GM20000 (cell line): ENCODE measurements at regions not wholly inside any gene's neighbourhood (a gene's known extent, or its start where the extent isn't known, plus 50 kb on each side); places are given as distances from the start of the nearest gene placed in this dataset.

ENCODE experiments used
- DNase-seq: peaks from one replicate; pipeline ENCODE4 v3.0.0; 2012; ENCODE audit warnings: low spot score
- CTCF ChIP-seq: IDR thresholded peaks from 2 replicates; pipeline ENCODE4 v1.5.1; 2012; ENCODE audit warnings: mild to moderate bottlenecking, control low read depth; ENCODE audit errors: extremely low read depth, missing control alignments

DNA sequence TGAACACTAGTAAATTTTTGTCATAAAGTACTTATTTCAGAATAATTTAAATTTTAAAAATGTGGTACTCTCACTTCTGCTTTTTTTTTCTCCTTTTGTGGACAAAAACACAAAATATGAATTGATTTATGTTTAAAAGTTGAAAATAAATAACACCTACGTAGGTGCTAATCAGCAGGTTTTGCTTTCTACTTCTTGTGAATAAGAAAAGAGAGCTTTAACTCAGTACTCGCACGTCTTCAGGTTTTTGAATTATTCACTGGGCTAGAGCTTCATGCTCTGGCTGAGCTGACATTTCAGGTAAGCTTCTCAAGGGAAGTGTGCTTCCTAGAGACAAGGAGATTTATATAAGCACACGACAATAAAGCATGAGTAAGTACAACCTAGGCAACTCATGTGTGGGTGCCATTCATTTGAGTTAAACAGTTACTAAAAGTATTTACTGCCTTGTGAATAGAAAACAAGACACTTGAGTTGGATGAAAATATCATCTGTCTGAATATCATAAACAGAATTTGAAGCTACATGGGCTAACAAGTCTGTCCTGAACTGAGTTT, 190.0 kb upstream of the POT1 start:
- DNase-seq: no peak
- no peak for TF ChIP-seq CTCF

- no peak for DNase-seq
- TF ChIP-seq CTCF: no peak
These were observed 188.8 kb upstream of the POT1 start for GRCh38 chr7:125118444-125118843.

GRCh38 chr7:125112850-125113249, 183.2 kb upstream of the POT1 start:
- DNase-seq: no peak
- no peak for TF ChIP-seq CTCF

- no peak for TF ChIP-seq CTCF
- no peak for DNase-seq
These were observed 169.9 kb upstream of the POT1 start for GRCh38 chr7:125099519-125099918.

DNA sequence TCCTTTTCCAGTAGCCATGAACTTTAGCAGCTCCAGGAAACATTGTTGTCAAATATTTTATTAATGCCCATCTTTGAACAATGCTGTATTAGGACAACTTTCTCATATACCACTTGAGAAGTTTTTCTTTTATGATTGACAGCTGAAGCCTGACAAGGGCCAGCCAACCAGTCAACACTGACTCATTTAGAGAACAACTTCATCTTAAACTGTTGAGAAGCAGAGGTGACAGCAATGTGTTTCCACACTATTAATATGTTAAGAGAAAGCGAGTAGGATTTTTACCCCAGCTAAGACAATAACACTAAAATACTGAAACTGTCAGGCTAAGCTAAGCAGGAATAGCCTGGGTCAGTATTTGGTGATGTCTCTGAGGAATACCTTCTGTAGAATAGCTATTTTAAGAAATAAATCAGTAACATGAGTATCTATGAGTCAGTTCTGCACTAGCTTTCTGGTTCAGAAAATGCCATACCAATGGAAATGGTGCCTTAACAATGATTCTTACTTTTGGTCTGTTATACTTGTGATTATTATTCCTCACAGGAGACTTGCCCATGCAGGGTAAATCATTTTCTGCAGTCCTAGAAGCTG, 168.8 kb upstream of the POT1 start:
- no peak for TF ChIP-seq CTCF

DNA sequence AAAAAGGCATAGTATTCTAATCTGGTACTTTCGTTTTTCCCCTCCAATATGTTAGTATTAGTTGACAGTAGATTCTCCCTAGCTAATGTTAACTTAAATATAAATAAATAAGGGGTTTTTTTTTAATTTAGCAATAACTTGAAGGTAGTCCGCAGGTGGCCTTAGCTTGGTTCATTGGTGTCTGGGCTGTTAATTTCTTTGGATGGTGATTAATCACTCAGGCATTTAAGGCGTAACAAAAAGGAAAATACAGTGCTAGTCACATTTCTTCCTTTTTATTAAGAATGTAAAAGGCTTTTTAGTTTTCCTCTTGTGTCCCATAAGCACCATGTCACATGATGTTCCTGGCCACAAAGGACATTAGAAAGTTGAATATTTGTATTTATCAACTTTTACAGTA, 161.0 kb upstream of the POT1 start:
- DNase-seq: no peak
- no peak for TF ChIP-seq CTCF

More for the DNA sequence above, 168.8 kb upstream of the POT1 start:
- DNase-seq: no peak

DNA sequence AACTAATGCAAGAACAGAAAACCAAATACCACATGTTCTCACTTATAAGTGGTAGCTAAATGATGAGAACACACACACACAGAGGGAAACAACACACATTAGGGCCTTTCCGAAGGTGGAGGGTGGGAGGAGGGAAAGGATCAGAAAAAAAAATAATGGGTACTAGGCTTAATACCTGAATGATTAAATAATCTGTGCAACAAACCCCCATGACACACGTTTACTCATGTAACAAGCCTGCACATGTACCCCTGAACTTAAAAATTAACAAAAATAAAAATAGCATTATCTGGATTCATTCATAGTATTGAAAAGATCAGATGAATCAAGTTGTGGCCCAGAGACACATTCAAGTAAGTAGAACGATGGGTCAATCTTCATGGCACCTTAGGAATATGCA, 159.5 kb upstream of the POT1 start:
- no peak for TF ChIP-seq CTCF
- no peak for DNase-seq
